HepG2 (cell line): ENCODE measurements at regions not wholly inside any gene's neighbourhood (a gene's known extent, or its start where the extent isn't known, plus 50 kb on each side); places are given as distances from the start of the nearest gene placed in this dataset.

Experiments used
- ATAC-seq: fragments of 200-7000 bp; cut with Tn5 transposase; 3 replicates; pipeline ENCODE4 v1.9.1; 2020; ENCODE audit warnings: mild to moderate bottlenecking, moderate library complexity
- BruUV-seq: library from RNA; stranded (reverse); fragments of 400-500 nt; replicated peaks from 2 replicates; lab custom pipeline; 2021; lab: Mats Ljungman, UMichigan
- CTCF ChIA-PET: fragments of 300-600 bp; formaldehyde crosslinking; extraction: SDS; loops from one replicate; lab custom pipeline; 2021; ENCODE audit warnings: low total read pairs, inconsistent platforms, low intra/inter-chr PET ratio; lab: Yijun Ruan, JAX
- POLR2A ChIA-PET: fragments of 350-600 bp; sonication (Branson Sonifier 250); formaldehyde crosslinking; loops from one replicate; lab custom pipeline; 2020; ENCODE audit warnings: antibody characterized with exemption, inconsistent platforms; lab: Yijun Ruan, JAX
- DNase-seq: peaks from one replicate; pipeline ENCODE4 v3.0.0-alpha.2; 2015; ENCODE audit warnings: low spot score
- FAIRE-seq: peaks from 3 replicates; lab custom pipeline; 2011; peaks lifted over from hg19 to GRCh38; lab: Jason Lieb, UNC
- H2AFZ ChIP-seq: one replicate; pipeline ENCODE4 v1.6.1; 2011; ENCODE audit warnings: low read length, inconsistent platforms
- H3K27ac ChIP-seq: fragments of 300-600 bp; 3 replicates; pipeline ENCODE4 v1.8.0; 2011; ENCODE audit warnings: mixed run types, mild to moderate bottlenecking, mixed read lengths, low read length, inconsistent platforms; ENCODE audit not compliant: insufficient read depth; ENCODE audit errors: extremely low read length
- H3K27me3 ChIP-seq, 2 experiments: fragments of 200-600 bp in 1 of 2; 2 replicates in 1 of 2; 3 replicates in 1 of 2; pipeline versions ENCODE4 v1.6.0 to v1.8.0; 2011; ENCODE audit warnings: low read length in 2 of 2, mild to moderate bottlenecking in 2 of 2, moderate library complexity in 2 of 2, inconsistent platforms in 1 of 2; ENCODE audit not compliant: insufficient read depth in 2 of 2, control insufficient read depth in 1 of 2
- H3K36me3 ChIP-seq, 2 experiments: fragments of 200-600 bp in 1 of 2; replicated peaks in 1 of 2; 2 replicates in 1 of 2; 3 replicates in 1 of 2; pipeline versions ENCODE4 v1.5.1 to v1.8.0; 2011; ENCODE audit warnings: low read length in 2 of 2, inconsistent platforms in 1 of 2; ENCODE audit not compliant: insufficient read depth in 2 of 2, control insufficient read depth in 1 of 2
- H3K4me1 ChIP-seq: 2 replicates; pipeline ENCODE4 v1.5.1; 2012; ENCODE audit warnings: low read length, inconsistent platforms; ENCODE audit not compliant: insufficient read depth
- H3K4me2 ChIP-seq: 2 replicates; pipeline ENCODE4 v1.6.0; 2011; ENCODE audit warnings: low read depth, low read length, inconsistent platforms
- H3K4me3 ChIP-seq, 3 experiments: fragments of 200-600 bp in 1 of 3; sonication (generic), shearing (Covaris generic) in 1 of 3; replicated peaks in 1 of 3; 2 replicates each; pipeline ENCODE4 v1.5.1; 2011 to 2016; ENCODE audit warnings: low read length in 3 of 3, inconsistent platforms in 2 of 3, low read depth in 2 of 3, mild to moderate bottlenecking in 2 of 3, control low read depth in 1 of 3, mixed read lengths in 1 of 3; ENCODE audit not compliant: insufficient read depth in 1 of 3
- H3K79me2 ChIP-seq: one replicate; pipeline ENCODE4 v1.6.1; 2011; ENCODE audit warnings: low read length, inconsistent platforms; ENCODE audit not compliant: insufficient read depth
- H3K9ac ChIP-seq: 2 replicates; pipeline ENCODE4 v1.6.0; 2011; ENCODE audit warnings: mild to moderate bottlenecking, low read depth, low read length, inconsistent platforms; ENCODE audit not compliant: insufficient read depth
- H3K9me3 ChIP-seq: 2 replicates; pipeline ENCODE4 v1.5.1; 2012; ENCODE audit warnings: mild to moderate bottlenecking, low read length
- H4K20me1 ChIP-seq: 2 replicates; pipeline ENCODE4 v1.6.0; 2011; ENCODE audit warnings: inconsistent platforms, mild to moderate bottlenecking, low read length, moderate library complexity; ENCODE audit not compliant: insufficient read depth
- CENPX ChIP-seq: sonication (generic); formaldehyde crosslinking; IDR thresholded peaks from 2 replicates; pipeline ENCODE4 v1.9.0; 2021; ENCODE audit warnings: mild to moderate bottlenecking, missing genetic modification reagents, moderate library complexity
- EEA1 ChIP-seq: sonication (generic); formaldehyde crosslinking; IDR thresholded peaks from 2 replicates; pipeline ENCODE4 v1.5.1; 2020; ENCODE audit warnings: mild to moderate bottlenecking, missing genetic modification reagents, borderline replicate concordance
- GTF3A ChIP-seq: sonication (generic); formaldehyde crosslinking; conservative IDR thresholded peaks from 2 replicates; pipeline ENCODE4 v1.4.0; 2020; ENCODE audit warnings: mild to moderate bottlenecking, missing genetic modification reagents
- NCOR1 ChIP-seq: fragments of 200-600 bp; sonication (generic); IDR thresholded peaks from 2 replicates; pipeline ENCODE4 v1.7.0; 2017; ENCODE audit warnings: antibody characterized with exemption, low read length, borderline replicate concordance
- RFX1 ChIP-seq: fragments of 450-650 bp; IDR thresholded peaks from 2 replicates; pipeline ENCODE4 v1.6.1; 2017
- ZNF562 ChIP-seq: sonication (generic); formaldehyde crosslinking; IDR thresholded peaks from 2 replicates; pipeline ENCODE4 v1.8.0; 2022; ENCODE audit warnings: missing genetic modification reagents, borderline replicate concordance
- ZNF713 ChIP-seq: sonication (generic); formaldehyde crosslinking; IDR thresholded peaks from 2 replicates; pipeline ENCODE4 v1.4.0; 2020; ENCODE audit warnings: mild to moderate bottlenecking, missing genetic modification reagents
- WGBS: methylation state at CpG from one replicate; pipeline ENCODE4 v1.1.6; 2017; ENCODE audit warnings: low lambda C conversion rate; 5-methylcytosine and 5-hydroxymethylcytosine counted together
- in situ Hi-C: cut with HindIII; loops from 2 replicates; pipeline ENCODE4 v1.10.0; 2017; ENCODE audit warnings: low pct_unique_long_range_greater_than_20kb; ENCODE audit not compliant: extremely low pct_ligation_motif_present
- intact Hi-C: fragments of 100-400 bp; cut with micrococcal nuclease; formaldehyde crosslinking; loops from one replicate; pipeline ENCODE4 v1.10.0; 2022; ENCODE audit not compliant: unreplicated experiment
- TF ChIP-seq, protein P1 (sequence below), 2 experiments: IDR thresholded peaks; 2 replicates each; pipeline ENCODE4 v1.6.1; 2011 to 2012; ENCODE audit warnings: low read length in 2 of 2, borderline replicate concordance in 1 of 2, low read depth in 1 of 2, mild to moderate bottlenecking in 1 of 2, moderate library complexity in 1 of 2
- TF ChIP-seq, protein P2 (sequence below): sonication (generic); formaldehyde crosslinking; IDR thresholded peaks from 2 replicates; pipeline ENCODE4 v1.4.0; 2020; ENCODE audit warnings: mild to moderate bottlenecking, missing genetic modification reagents
- TF ChIP-seq, protein P3 (sequence below): sonication (generic); formaldehyde crosslinking; IDR thresholded peaks from 2 replicates; pipeline ENCODE4 v1.4.0; 2020; ENCODE audit warnings: missing genetic modification reagents, borderline replicate concordance

- TF ChIP-seq, protein P1, sequence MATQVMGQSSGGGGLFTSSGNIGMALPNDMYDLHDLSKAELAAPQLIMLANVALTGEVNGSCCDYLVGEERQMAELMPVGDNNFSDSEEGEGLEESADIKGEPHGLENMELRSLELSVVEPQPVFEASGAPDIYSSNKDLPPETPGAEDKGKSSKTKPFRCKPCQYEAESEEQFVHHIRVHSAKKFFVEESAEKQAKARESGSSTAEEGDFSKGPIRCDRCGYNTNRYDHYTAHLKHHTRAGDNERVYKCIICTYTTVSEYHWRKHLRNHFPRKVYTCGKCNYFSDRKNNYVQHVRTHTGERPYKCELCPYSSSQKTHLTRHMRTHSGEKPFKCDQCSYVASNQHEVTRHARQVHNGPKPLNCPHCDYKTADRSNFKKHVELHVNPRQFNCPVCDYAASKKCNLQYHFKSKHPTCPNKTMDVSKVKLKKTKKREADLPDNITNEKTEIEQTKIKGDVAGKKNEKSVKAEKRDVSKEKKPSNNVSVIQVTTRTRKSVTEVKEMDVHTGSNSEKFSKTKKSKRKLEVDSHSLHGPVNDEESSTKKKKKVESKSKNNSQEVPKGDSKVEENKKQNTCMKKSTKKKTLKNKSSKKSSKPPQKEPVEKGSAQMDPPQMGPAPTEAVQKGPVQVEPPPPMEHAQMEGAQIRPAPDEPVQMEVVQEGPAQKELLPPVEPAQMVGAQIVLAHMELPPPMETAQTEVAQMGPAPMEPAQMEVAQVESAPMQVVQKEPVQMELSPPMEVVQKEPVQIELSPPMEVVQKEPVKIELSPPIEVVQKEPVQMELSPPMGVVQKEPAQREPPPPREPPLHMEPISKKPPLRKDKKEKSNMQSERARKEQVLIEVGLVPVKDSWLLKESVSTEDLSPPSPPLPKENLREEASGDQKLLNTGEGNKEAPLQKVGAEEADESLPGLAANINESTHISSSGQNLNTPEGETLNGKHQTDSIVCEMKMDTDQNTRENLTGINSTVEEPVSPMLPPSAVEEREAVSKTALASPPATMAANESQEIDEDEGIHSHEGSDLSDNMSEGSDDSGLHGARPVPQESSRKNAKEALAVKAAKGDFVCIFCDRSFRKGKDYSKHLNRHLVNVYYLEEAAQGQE (IDR thresholded peaks at IDR 0.05; ENCODE audit: borderline replicate concordance in 1 of 2, low read depth in 1 of 2, low read length in 2 of 2): no peak
- no TSS peak for BruUV-seq
- ChIA-PET CTCF (no interaction called here), POLR2A (no interaction called here)
- no peak overlapping the region for H3K4me3 ChIP-seq
- no peak for DNase-seq
- intact Hi-C loops: no loop called here
- FAIRE-seq: no peak
- in situ Hi-C loops: no loop called here
- H3K4me2 ChIP-seq: no peak overlapping the region
- no peak overlapping the region for H3K27ac ChIP-seq
- peaks cover 0 to 1% of the 10 kb centered on the region in 2 experiments; a peak in 1 of 5 replicates for H3K27me3 ChIP-seq
- no peak for ATAC-seq
- H3K9me3 ChIP-seq: no peaks in the 10 kb centered on the region
- H3K36me3 ChIP-seq: no peaks in the 10 kb centered on the region
- H3K79me2 ChIP-seq: no peaks in the 10 kb centered on the region
- no peaks in the 10 kb centered on the region for H4K20me1 ChIP-seq
- WGBS: 28% methylated on average over 4 of the region's 4 CpGs
- no peak overlapping the region for H3K9ac ChIP-seq
- H2AFZ ChIP-seq: no peak overlapping the region
- no peaks in the 10 kb centered on the region for H3K4me1 ChIP-seq
Measured at GRCh38 chr5:5857396-5857795, 434.9 kb downstream of the ICE1 start.

DNA sequence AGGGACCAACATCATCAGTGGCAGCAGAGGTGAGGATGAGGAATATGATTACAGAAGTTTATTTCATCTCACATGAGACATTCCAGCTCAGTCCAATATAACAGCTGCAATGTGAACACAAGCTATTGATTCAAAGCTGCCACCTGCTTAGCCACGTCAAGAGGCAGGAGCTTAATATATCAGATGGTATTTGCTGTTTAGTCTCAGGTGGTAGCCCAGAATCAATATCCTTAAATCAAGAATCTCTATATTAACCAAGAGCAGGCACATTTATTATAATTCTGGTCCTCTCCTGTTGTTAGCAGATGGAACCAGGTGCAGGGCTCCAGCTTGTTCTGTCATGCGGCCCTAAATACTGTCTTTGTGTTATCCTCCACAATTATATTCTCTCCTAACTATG is 431.6 kb downstream of the ICE1 start:
- no peaks in the 10 kb centered on the region for H4K20me1 ChIP-seq
- no peaks in the 10 kb centered on the region for H3K79me2 ChIP-seq
- ChIA-PET POLR2A (no interaction called here), CTCF (no interaction called here)
- H3K27ac ChIP-seq: no peak overlapping the region
- peaks cover 0 to 1% of the 10 kb centered on the region in 2 experiments; a peak in 1 of 5 replicates for H3K27me3 ChIP-seq
- no TSS peak for BruUV-seq
- no peak overlapping the region for H3K4me3 ChIP-seq
- ATAC-seq (no peak), DNase-seq (no peak), FAIRE-seq (no peak)
- intact Hi-C loops: no loop called here
- no peak overlapping the region for H3K4me2 ChIP-seq
- H3K9me3 ChIP-seq: no peaks in the 10 kb centered on the region
- H3K4me1 ChIP-seq: no peaks in the 10 kb centered on the region
- WGBS: 23% methylated on average over 2 of the region's 2 CpGs
- H2AFZ ChIP-seq: no peak overlapping the region
- H3K9ac ChIP-seq: no peak overlapping the region
- H3K36me3 ChIP-seq: no peaks in the 10 kb centered on the region
- in situ Hi-C loops: no loop called here
- TF ChIP-seq, protein P2, sequence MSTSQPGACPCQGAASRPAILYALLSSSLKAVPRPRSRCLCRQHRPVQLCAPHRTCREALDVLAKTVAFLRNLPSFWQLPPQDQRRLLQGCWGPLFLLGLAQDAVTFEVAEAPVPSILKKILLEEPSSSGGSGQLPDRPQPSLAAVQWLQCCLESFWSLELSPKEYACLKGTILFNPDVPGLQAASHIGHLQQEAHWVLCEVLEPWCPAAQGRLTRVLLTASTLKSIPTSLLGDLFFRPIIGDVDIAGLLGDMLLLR: no peak
- TF ChIP-seq ZNF562 (CRISPR knock-in tag) (no peak), NCOR1 (no peak), EEA1 (CRISPR knock-in tag) (no peak), ZNF713 (CRISPR knock-in tag) (no peak), GTF3A (CRISPR knock-in tag) (no peak), RFX1 (no peak), CENPX (CRISPR knock-in tag) (no peak)
- TF ChIP-seq, protein P3, sequence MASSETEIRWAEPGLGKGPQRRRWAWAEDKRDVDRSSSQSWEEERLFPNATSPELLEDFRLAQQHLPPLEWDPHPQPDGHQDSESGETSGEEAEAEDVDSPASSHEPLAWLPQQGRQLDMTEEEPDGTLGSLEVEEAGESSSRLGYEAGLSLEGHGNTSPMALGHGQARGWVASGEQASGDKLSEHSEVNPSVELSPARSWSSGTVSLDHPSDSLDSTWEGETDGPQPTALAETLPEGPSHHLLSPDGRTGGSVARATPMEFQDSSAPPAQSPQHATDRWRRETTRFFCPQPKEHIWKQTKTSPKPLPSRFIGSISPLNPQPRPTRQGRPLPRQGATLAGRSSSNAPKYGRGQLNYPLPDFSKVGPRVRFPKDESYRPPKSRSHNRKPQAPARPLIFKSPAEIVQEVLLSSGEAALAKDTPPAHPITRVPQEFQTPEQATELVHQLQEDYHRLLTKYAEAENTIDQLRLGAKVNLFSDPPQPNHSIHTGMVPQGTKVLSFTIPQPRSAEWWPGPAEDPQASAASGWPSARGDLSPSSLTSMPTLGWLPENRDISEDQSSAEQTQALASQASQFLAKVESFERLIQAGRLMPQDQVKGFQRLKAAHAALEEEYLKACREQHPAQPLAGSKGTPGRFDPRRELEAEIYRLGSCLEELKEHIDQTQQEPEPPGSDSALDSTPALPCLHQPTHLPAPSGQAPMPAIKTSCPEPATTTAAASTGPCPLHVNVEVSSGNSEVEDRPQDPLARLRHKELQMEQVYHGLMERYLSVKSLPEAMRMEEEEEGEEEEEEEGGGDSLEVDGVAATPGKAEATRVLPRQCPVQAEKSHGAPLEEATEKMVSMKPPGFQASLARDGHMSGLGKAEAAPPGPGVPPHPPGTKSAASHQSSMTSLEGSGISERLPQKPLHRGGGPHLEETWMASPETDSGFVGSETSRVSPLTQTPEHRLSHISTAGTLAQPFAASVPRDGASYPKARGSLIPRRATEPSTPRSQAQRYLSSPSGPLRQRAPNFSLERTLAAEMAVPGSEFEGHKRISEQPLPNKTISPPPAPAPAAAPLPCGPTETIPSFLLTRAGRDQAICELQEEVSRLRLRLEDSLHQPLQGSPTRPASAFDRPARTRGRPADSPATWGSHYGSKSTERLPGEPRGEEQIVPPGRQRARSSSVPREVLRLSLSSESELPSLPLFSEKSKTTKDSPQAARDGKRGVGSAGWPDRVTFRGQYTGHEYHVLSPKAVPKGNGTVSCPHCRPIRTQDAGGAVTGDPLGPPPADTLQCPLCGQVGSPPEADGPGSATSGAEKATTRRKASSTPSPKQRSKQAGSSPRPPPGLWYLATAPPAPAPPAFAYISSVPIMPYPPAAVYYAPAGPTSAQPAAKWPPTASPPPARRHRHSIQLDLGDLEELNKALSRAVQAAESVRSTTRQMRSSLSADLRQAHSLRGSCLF: no peak
